ENCODE measurements at regions not wholly inside any gene's neighbourhood (a gene's known extent, or its start where the extent isn't known, plus 50 kb on each side); places are given as distances from the start of the nearest gene placed in this dataset.
A peak's percentile ranks its signal among the peaks of the same experiment; 100 is the strongest.

GRCh38 chr5:82330530-82331270 lies 52.5 kb upstream of the RPS23 start:
- Histone ChIP-seq H3K79me2 (ENCODE audit: control insufficient read depth, insufficient read depth, low read length) (no peaks in the 10 kb centered on the region), H3K9me1 (ENCODE audit: control insufficient read depth, insufficient read depth, low read length) (no peaks in the 10 kb centered on the region), H3K4me2 (ENCODE audit: insufficient read depth, low read length) (no peak overlapping the region), H3K36me3 (ENCODE audit: control insufficient read depth, insufficient read depth, low read length) (no peaks in the 10 kb centered on the region), H3K4me1 (replicated peaks in 1 of 2; ENCODE audit: control insufficient read depth in 2 of 2, insufficient read depth in 2 of 2, low read length in 2 of 2) (peaks cover 0 to 26% of the 10 kb centered on the region in 2 experiments; a peak in 4 of 5 replicates), H4K20me1 (replicated peaks; ENCODE audit: control insufficient read depth, insufficient read depth, low read length) (no peaks in the 10 kb centered on the region), H3K9ac (ENCODE audit: insufficient read depth in 1 of 2, low read depth in 2 of 2, low read length in 2 of 2) (no peak overlapping the region), H3K27ac (ENCODE audit: extremely low read depth, low read depth, low read length) (no peak overlapping the region), H2AFZ (ENCODE audit: low read depth, low read length) (0 out of 2 replicates have a peak overlapping the region, but pooled peaks have one; percentile 44), H3K27me3 (ENCODE audit: control insufficient read depth in 2 of 2, insufficient read depth in 2 of 2, low read length in 2 of 2) (no peaks in the 10 kb centered on the region), H3K4me3 (no peak overlapping the region), H3K9me3 (replicated peaks; ENCODE audit: control insufficient read depth, insufficient read depth, low read depth, low read length) (0 out of 2 replicates have a peak, but pooled peaks cover 4% of the 10 kb centered on the region)
- DNase-seq (ENCODE audit: extremely low read depth in 1 of 4, low spot score in 3 of 4) = no peak
- ChIA-PET CTCF (ENCODE audit: low intra/inter-chr PET ratio) (interaction anchor here (0.6 kb wide), 1 partner anchor 12 kb away, joined by 3 read pairs; no protein-coding TSS in a partner anchor), POLR2A (interaction anchor here (0.6 kb wide), 1 partner anchor 743 kb away, joined by 3 read pairs; no protein-coding TSS in a partner anchor)
- no peak for FAIRE-seq
- BruUV-seq (replicated peaks) = no TSS peak
- 57% methylated on average over 3 of the region's 3 CpGs for WGBS (ENCODE audit: insufficient coverage, low coverage, missing lambda C conversion rate)
- in situ Hi-C loops (cut with MboI) (no loop called here), intact Hi-C loops (cut with micrococcal nuclease) (no loop called here)
- ATAC-seq = no peak
- no peak for TF ChIP-seq ZNF197 (CRISPR knock-in tag; IDR thresholded peaks at IDR 0.05; ENCODE audit: low read depth)
- no peak for TF ChIP-seq CREB3 (tag; conservative IDR thresholded peaks at IDR 0.05; ENCODE audit: low read depth)
- no peak for TF ChIP-seq POLR2A (conservative IDR thresholded peaks at IDR 0.05)
- no peak for TF ChIP-seq ZBTB8A (IDR thresholded peaks at IDR 0.05; ENCODE audit: partially characterized antibody)
- no peak for TF ChIP-seq ZNF3 (CRISPR knock-in tag; IDR thresholded peaks at IDR 0.05)
- TF ChIP-seq CCAR2 (IDR thresholded peaks at IDR 0.05; ENCODE audit: low read depth, low read length) = no peak
- TF ChIP-seq NEUROD1 (IDR thresholded peaks at IDR 0.05; ENCODE audit: borderline replicate concordance, low read depth, low read length, partially characterized antibody) = no peak
- TF ChIP-seq MBD1 (CRISPR knock-in tag; IDR thresholded peaks at IDR 0.05) = no peak
- TF ChIP-seq CHD1 (IDR thresholded peaks at IDR 0.05; ENCODE audit: low read length) = no peak
- TF ChIP-seq ARID3A (IDR thresholded peaks at IDR 0.05; ENCODE audit: borderline replicate concordance, low read depth, low read length) = no peak
- TF ChIP-seq ZNF280B (CRISPR knock-in tag; IDR thresholded peaks at IDR 0.05) = no peak
- no peak for TF ChIP-seq IRF1 (CRISPR knock-in tag; IDR thresholded peaks at IDR 0.05; ENCODE audit: borderline replicate concordance)
- TF ChIP-seq CBX5 (IDR thresholded peaks at IDR 0.05; ENCODE audit: borderline replicate concordance, low read depth) = no peak
- TF ChIP-seq L3MBTL2 (IDR thresholded peaks at IDR 0.05) = no peak
- TF ChIP-seq ZNF175 (CRISPR knock-in tag; IDR thresholded peaks at IDR 0.05; ENCODE audit: low read depth) = no peak
